ENCODE measurements at regions not wholly inside any gene's neighbourhood (a gene's known extent, or its start where the extent isn't known, plus 50 kb on each side); places are given as distances from the start of the nearest gene placed in this dataset.

DNA sequence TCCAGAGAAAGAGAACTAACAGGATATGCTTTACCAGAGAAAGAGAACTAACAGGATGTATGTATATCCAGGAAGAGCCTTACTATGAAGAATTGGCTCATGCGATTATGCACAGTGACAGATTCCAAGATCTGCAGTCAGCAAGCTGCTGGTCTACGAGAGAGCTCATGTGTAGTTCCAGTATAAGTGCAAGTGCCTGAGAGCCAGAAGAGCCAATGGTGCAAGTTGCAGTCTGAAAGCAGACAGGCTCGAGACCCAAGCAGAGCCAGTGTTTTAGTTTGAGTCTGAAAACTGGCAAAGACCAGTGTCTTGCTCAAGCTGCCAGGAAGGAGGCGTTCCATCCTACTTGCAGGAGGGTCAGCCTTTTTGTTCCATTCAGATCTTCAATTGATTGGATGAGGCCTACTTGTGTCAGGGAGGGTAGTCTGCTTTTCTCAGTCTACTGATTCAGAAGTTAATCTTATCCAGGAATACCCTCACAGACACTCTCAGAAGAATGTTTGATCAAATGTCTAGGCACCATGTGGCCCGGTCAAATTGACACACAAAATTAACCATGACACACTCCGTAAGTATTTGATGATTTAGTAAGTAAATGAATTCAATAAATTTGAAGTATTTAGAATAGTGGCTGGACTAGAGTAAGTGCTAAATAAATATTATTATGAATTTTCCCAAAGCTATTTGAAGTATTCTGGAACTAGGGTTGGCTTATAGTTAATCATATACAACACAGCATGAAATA, 372.1 kb upstream of the SGCD start:
- TF ChIP-seq TAF1 (IDR thresholded peaks at IDR 0.05; ENCODE audit: borderline replicate concordance, insufficient read depth, low read length) (no peak), POLR2AphosphoS5 (IDR thresholded peaks at IDR 0.05; ENCODE audit: low read depth, low read length) (no peak)
- TF ChIP-seq, protein P1, sequence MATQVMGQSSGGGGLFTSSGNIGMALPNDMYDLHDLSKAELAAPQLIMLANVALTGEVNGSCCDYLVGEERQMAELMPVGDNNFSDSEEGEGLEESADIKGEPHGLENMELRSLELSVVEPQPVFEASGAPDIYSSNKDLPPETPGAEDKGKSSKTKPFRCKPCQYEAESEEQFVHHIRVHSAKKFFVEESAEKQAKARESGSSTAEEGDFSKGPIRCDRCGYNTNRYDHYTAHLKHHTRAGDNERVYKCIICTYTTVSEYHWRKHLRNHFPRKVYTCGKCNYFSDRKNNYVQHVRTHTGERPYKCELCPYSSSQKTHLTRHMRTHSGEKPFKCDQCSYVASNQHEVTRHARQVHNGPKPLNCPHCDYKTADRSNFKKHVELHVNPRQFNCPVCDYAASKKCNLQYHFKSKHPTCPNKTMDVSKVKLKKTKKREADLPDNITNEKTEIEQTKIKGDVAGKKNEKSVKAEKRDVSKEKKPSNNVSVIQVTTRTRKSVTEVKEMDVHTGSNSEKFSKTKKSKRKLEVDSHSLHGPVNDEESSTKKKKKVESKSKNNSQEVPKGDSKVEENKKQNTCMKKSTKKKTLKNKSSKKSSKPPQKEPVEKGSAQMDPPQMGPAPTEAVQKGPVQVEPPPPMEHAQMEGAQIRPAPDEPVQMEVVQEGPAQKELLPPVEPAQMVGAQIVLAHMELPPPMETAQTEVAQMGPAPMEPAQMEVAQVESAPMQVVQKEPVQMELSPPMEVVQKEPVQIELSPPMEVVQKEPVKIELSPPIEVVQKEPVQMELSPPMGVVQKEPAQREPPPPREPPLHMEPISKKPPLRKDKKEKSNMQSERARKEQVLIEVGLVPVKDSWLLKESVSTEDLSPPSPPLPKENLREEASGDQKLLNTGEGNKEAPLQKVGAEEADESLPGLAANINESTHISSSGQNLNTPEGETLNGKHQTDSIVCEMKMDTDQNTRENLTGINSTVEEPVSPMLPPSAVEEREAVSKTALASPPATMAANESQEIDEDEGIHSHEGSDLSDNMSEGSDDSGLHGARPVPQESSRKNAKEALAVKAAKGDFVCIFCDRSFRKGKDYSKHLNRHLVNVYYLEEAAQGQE (IDR thresholded peaks at IDR 0.05; ENCODE audit: insufficient read depth in 1 of 2, low read depth in 2 of 2, low read length in 2 of 2) = no peak
